ENCODE measurements at regions not wholly inside any gene's neighbourhood (a gene's known extent, or its start where the extent isn't known, plus 50 kb on each side); places are given as distances from the start of the nearest gene placed in this dataset.

GRCh38 chr2:15829985-15830384, 110.4 kb upstream of the MYCN start:
- no peak for TF ChIP-seq CTCF (IDR thresholded peaks at IDR 0.05)
- TF ChIP-seq POLR2A (IDR thresholded peaks at IDR 0.05) = no peak
